Mucosa of descending colon (tissue), 3 donors: ENCODE measurements at regions not wholly inside any gene's neighbourhood (a gene's known extent, or its start where the extent isn't known, plus 50 kb on each side); places are given as distances from the start of the nearest gene placed in this dataset.

Source experiments
- ATAC-seq: fragments of 200-7000 bp; cut with Tn5 transposase; one replicate; pipeline ENCODE4 v1.9.1; 2020; ENCODE audit warnings: mild to moderate bottlenecking, moderate library complexity
- DNase-seq, 3 donors: peaks; one replicate each; pipeline ENCODE4 v3.0.0-alpha.2; 2020
- H3K36me3 ChIP-seq: fragments of 200-600 bp; one replicate; pipeline ENCODE4 v1.8.0; 2021; ENCODE audit warnings: low read depth, mild to moderate bottlenecking
- H3K4me1 ChIP-seq: fragments of 200-600 bp; one replicate; pipeline ENCODE4 v1.8.0; 2021; ENCODE audit warnings: low read depth, mild to moderate bottlenecking
- H3K4me3 ChIP-seq: fragments of 200-600 bp; one replicate; pipeline ENCODE4 v1.8.0; 2021; ENCODE audit warnings: mild to moderate bottlenecking
- H3K9me3 ChIP-seq: fragments of 200-600 bp; one replicate; pipeline ENCODE4 v1.8.0; 2021; ENCODE audit warnings: mild to moderate bottlenecking
- CTCF ChIP-seq: fragments of 200-600 bp; IDR thresholded peaks from one replicate; pipeline ENCODE4 v1.8.0; 2022; ENCODE audit warnings: antibody characterized with exemption, mild to moderate bottlenecking
- intact Hi-C, 2 donors: fragments of 100-400 bp; cut with DNase I in 1 of 2; cut with micrococcal nuclease in 1 of 2; formaldehyde crosslinking; loops; one replicate each; pipeline versions ENCODE4 v1.11.0 to v1.11.1; 2022; cut with DNase I, micrococcal nuclease
- donor health status: DM: no; HTN: no; CAD: no; lungs with moderate emphysema.
- donor health status: DM: no; HTN: no; CAD: no.
- donor health status: DM: no; HTN: yes; CAD: no.

- no peak for ATAC-seq
- H3K4me3 ChIP-seq, result no peak overlapping the region
- TF ChIP-seq CTCF, result no peak
- H3K9me3 ChIP-seq, result peaks cover 9% of the 10 kb centered on the region
- H3K36me3 ChIP-seq, result no peaks in the 10 kb centered on the region
- intact Hi-C loops, result no loop called here
- no peak for DNase-seq
- H3K4me1 ChIP-seq, result no peaks in the 10 kb centered on the region
Observed at GRCh38 chr6:106875782-106876321, 98.7 kb downstream of the CD24 start.

- H3K9me3 ChIP-seq, result peaks cover 9% of the 10 kb centered on the region
- intact Hi-C loops, result no loop called here
- DNase-seq (no peak), ATAC-seq (peak; percentile 78)
- no peaks in the 10 kb centered on the region for H3K4me1 ChIP-seq
- TF ChIP-seq CTCF, result no peak
- no peak overlapping the region for H3K4me3 ChIP-seq
- H3K36me3 ChIP-seq, result no peaks in the 10 kb centered on the region
Observed at GRCh38 chr6:106874481-106874880, 100.0 kb downstream of the CD24 start.

GRCh38 chr6:106872049-106872448 is 102.5 kb downstream of the CD24 start:
- Histone ChIP-seq H3K36me3 (no peaks in the 10 kb centered on the region), H3K9me3 (peaks cover 9% of the 10 kb centered on the region), H3K4me1 (no peaks in the 10 kb centered on the region), H3K4me3 (no peak overlapping the region)
- ATAC-seq, result no peak
- no peak for TF ChIP-seq CTCF
- intact Hi-C loops, result no loop called here
- no peak for DNase-seq

GRCh38 chr6:106870824-106871717 is 103.5 kb downstream of the CD24 start:
- intact Hi-C loops, result no loop called here
- Histone ChIP-seq H3K9me3 (peaks cover 5% of the 10 kb centered on the region), H3K4me1 (no peaks in the 10 kb centered on the region), H3K36me3 (no peaks in the 10 kb centered on the region), H3K4me3 (no peak overlapping the region)
- TF ChIP-seq CTCF, result no peak
- DNase-seq, result no peak
- ATAC-seq, result peak; percentile 45

GRCh38 chr6:106870069-106870468 is 104.5 kb downstream of the CD24 start:
- no peaks in the 10 kb centered on the region for H3K9me3 ChIP-seq

More at GRCh38 chr6:106870069-106870468, 104.5 kb downstream of the CD24 start:
- no peak for ATAC-seq
- H3K4me1 ChIP-seq, result no peaks in the 10 kb centered on the region
- H3K36me3 ChIP-seq, result no peaks in the 10 kb centered on the region
- no peak for DNase-seq
- intact Hi-C loops, result no loop called here
- no peak overlapping the region for H3K4me3 ChIP-seq
- no peak for TF ChIP-seq CTCF
